Endodermal cell (in vitro differentiated cells): ENCODE measurements at regions not wholly inside any gene's neighbourhood (a gene's known extent, or its start where the extent isn't known, plus 50 kb on each side); places are given as distances from the start of the nearest gene placed in this dataset.

Experiments used
- DNase-seq: peaks from one replicate; pipeline ENCODE4 v3.0.0-alpha.2; 2017
- H3K27ac ChIP-seq: 2 replicates; pipeline ENCODE4 v1.5.1; 2013; ENCODE audit warnings: mild to moderate bottlenecking, low read depth, low read length, moderate library complexity
- H3K27me3 ChIP-seq: 2 replicates; pipeline ENCODE4 v1.6.1; 2013; ENCODE audit warnings: mild to moderate bottlenecking, low read length, moderate library complexity; ENCODE audit not compliant: insufficient read depth, control insufficient read depth, poor library complexity, severe bottlenecking
- H3K36me3 ChIP-seq: 2 replicates; pipeline ENCODE4 v1.7.0; 2013; ENCODE audit warnings: mild to moderate bottlenecking, low read length, moderate library complexity; ENCODE audit not compliant: control insufficient read depth, insufficient read depth
- H3K4me1 ChIP-seq: one replicate; pipeline ENCODE4 v1.7.0; 2013; ENCODE audit warnings: low read length; ENCODE audit not compliant: control insufficient read depth, insufficient read depth
- H3K4me3 ChIP-seq: 2 replicates; pipeline ENCODE4 v1.5.1; 2013; ENCODE audit warnings: mild to moderate bottlenecking, low read length, moderate library complexity
- H3K9ac ChIP-seq: 2 replicates; pipeline ENCODE4 v1.6.1; 2013; ENCODE audit warnings: mild to moderate bottlenecking, low read length, moderate library complexity; ENCODE audit not compliant: poor library complexity, severe bottlenecking; ENCODE audit errors: extremely low read depth
- H3K9me3 ChIP-seq: 2 replicates; pipeline ENCODE4 v1.6.1; 2013; ENCODE audit warnings: mild to moderate bottlenecking, low read length, moderate library complexity; ENCODE audit not compliant: control insufficient read depth
- H3K27ac Mint-ChIP-seq: 2 replicates; pipeline ENCODE4 v1.8.0; 2020; ENCODE audit warnings: mixed read lengths
- H3K27me3 Mint-ChIP-seq: 2 replicates; pipeline ENCODE4 v1.8.0; 2021; ENCODE audit warnings: mild to moderate bottlenecking, mixed read lengths; ENCODE audit not compliant: insufficient read depth
- H3K36me3 Mint-ChIP-seq: 2 replicates; pipeline ENCODE4 v1.8.0; 2020; ENCODE audit warnings: low read depth, mixed read lengths
- H3K4me1 Mint-ChIP-seq: 2 replicates; pipeline ENCODE4 v1.8.0; 2020; ENCODE audit warnings: mixed read lengths
- H3K4me3 Mint-ChIP-seq: 2 replicates; pipeline ENCODE4 v1.8.0; 2020; ENCODE audit warnings: mild to moderate bottlenecking, moderate library complexity, mixed read lengths
- H3K9me3 Mint-ChIP-seq: 2 replicates; pipeline ENCODE4 v1.8.0; 2020; ENCODE audit warnings: mild to moderate bottlenecking, mixed read lengths
- CTCF ChIP-seq: fragments of 200-600 bp; sonication (generic); conservative IDR thresholded peaks from 2 replicates; pipeline ENCODE4 v1.5.0; 2021; ENCODE audit warnings: antibody characterized with exemption, mild to moderate bottlenecking
- WGBS, 2 experiments: methylation state at CpG; one replicate each; pipeline versions ENCODE4 v1.1.5 to v1.1.7; 2013; ENCODE audit warnings: missing lambda C conversion rate in 2 of 2, mixed read lengths in 1 of 2; ENCODE audit not compliant: insufficient coverage in 1 of 2, insufficient read length in 1 of 2; 5-methylcytosine and 5-hydroxymethylcytosine counted together

GRCh38 chr12:94867066-94867855 is 136.2 kb downstream of the NDUFA12 start:
- Mint-ChIP-seq H3K36me3 (no peaks in the 10 kb centered on the region), H3K27ac (no peak overlapping the region), H3K9me3 (peaks cover 2% of the 10 kb centered on the region), H3K27me3 (peaks cover 26% of the 10 kb centered on the region), H3K4me1 (peaks cover 3% of the 10 kb centered on the region), H3K4me3 (no peak overlapping the region)
- no peak overlapping the region for H3K27ac ChIP-seq
- H3K4me1 ChIP-seq, result no peaks in the 10 kb centered on the region
- TF ChIP-seq CTCF, result no peak
- no peak for DNase-seq
- no peak overlapping the region for H3K9ac ChIP-seq
- peaks cover 31% of the 10 kb centered on the region for H3K27me3 ChIP-seq
- no peaks in the 10 kb centered on the region for H3K9me3 ChIP-seq
- 82 to 100% methylated on average over 2 to 4 of the region's 5 CpGs for WGBS, 2 experiments
- H3K36me3 ChIP-seq, result no peaks in the 10 kb centered on the region
- no peak overlapping the region for H3K4me3 ChIP-seq

- Histone ChIP-seq H3K4me1 (no peaks in the 10 kb centered on the region), H3K27me3 (peaks cover 10% of the 10 kb centered on the region), H3K4me3 (no peak overlapping the region), H3K9me3 (no peaks in the 10 kb centered on the region), H3K9ac (no peak overlapping the region), H3K27ac (no peak overlapping the region), H3K36me3 (no peaks in the 10 kb centered on the region)
- 82 to 100% methylated on average over 1 of the region's 1 CpG for WGBS, 2 experiments
- Mint-ChIP-seq H3K27ac (no peak overlapping the region), H3K36me3 (no peaks in the 10 kb centered on the region), H3K4me3 (no peak overlapping the region), H3K9me3 (peaks cover 2% of the 10 kb centered on the region), H3K4me1 (peaks cover 3% of the 10 kb centered on the region), H3K27me3 (peaks cover 10% of the 10 kb centered on the region)
- DNase-seq, result no peak
- no peak for TF ChIP-seq CTCF
Measured at GRCh38 chr12:94864987-94865386, 138.5 kb downstream of the NDUFA12 start.

- H3K4me3 Mint-ChIP-seq, result no peak overlapping the region
- Histone ChIP-seq H3K4me1 (no peaks in the 10 kb centered on the region), H3K4me3 (no peak overlapping the region), H3K27me3 (peaks cover 7% of the 10 kb centered on the region), H3K9me3 (no peaks in the 10 kb centered on the region), H3K36me3 (no peaks in the 10 kb centered on the region), H3K27ac (no peak overlapping the region), H3K9ac (no peak overlapping the region)
- H3K9me3 Mint-ChIP-seq, result peaks cover 2% of the 10 kb centered on the region
- no peak for TF ChIP-seq CTCF
- no peak for DNase-seq
- 93 to 100% methylated on average over 1 to 8 of the region's 8 CpGs for WGBS, 2 experiments
- peaks cover 3% of the 10 kb centered on the region for H3K27me3 Mint-ChIP-seq
- H3K36me3 Mint-ChIP-seq, result no peaks in the 10 kb centered on the region
- no peak overlapping the region for H3K27ac Mint-ChIP-seq
- H3K4me1 Mint-ChIP-seq, result peaks cover 3% of the 10 kb centered on the region
Measured at GRCh38 chr12:94863321-94864035, 140.0 kb downstream of the NDUFA12 start.
